Activated T-cell treated with anti-CD3 and anti-CD28 coated beads, Interleukin-2, amount 50 U/mL, for 24 hours (primary cell): ENCODE measurements at regions not wholly inside any gene's neighbourhood (a gene's known extent, or its start where the extent isn't known, plus 50 kb on each side); places are given as distances from the start of the nearest gene placed in this dataset.

Source experiments
- DNase-seq: peaks from one replicate; pipeline ENCODE4 v3.0.0-alpha.2; 2020
- H3K27ac Mint-ChIP-seq: 2 replicates; pipeline ENCODE4 v1.8.0; 2020; ENCODE audit warnings: mild to moderate bottlenecking, mixed read lengths
- H3K27me3 Mint-ChIP-seq: 2 replicates; pipeline ENCODE4 v1.8.0; 2020; ENCODE audit warnings: mixed read lengths
- H3K36me3 Mint-ChIP-seq: 2 replicates; pipeline ENCODE4 v1.8.0; 2020; ENCODE audit warnings: low read depth, mixed read lengths
- H3K4me1 Mint-ChIP-seq: 2 replicates; pipeline ENCODE4 v1.8.0; 2020; ENCODE audit warnings: low read depth, mixed read lengths
- H3K4me3 Mint-ChIP-seq: 2 replicates; pipeline ENCODE4 v1.8.0; 2020; ENCODE audit warnings: mild to moderate bottlenecking, moderate library complexity, mixed read lengths
- H3K9me3 Mint-ChIP-seq: 2 replicates; pipeline ENCODE4 v1.8.0; 2020; ENCODE audit warnings: mixed read lengths

DNA sequence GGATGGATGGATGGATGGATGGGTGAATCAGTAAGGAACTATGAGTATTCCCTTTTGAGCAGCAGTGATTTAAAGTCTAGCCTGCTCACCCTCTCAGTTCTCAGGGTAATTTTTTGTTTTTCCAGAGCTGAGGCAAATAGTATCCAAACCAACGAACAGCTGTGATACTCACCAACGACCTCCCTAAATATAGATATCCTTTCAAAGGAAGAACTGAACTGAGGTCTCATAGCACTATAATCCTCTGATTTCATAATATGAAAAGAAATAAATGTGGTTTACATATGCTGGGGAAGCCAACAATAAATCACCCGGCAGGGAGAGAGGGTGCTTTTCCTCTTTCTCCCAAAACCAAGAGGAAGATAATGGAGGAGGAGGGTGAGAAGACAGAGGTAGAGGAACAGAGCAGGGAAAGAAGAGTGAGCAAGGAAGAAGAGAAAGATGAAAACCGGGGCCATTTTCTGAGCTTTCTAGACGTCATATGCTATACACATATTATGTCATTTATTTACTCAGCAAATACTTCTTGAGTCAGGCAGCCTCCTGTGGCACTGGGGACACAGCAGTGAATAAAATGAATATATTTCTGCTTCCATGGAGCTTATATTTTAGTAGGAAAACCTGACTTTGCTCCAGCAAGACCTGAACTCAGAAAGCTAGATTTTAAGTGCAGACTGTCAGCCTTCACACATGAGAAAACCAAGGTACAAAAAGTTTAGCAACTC, 710.7 kb upstream of the TBX3 start:
- Mint-ChIP-seq H3K36me3 (no peaks in the 10 kb centered on the region), H3K27me3 (no peaks in the 10 kb centered on the region), H3K4me1 (no peaks in the 10 kb centered on the region)

DNA sequence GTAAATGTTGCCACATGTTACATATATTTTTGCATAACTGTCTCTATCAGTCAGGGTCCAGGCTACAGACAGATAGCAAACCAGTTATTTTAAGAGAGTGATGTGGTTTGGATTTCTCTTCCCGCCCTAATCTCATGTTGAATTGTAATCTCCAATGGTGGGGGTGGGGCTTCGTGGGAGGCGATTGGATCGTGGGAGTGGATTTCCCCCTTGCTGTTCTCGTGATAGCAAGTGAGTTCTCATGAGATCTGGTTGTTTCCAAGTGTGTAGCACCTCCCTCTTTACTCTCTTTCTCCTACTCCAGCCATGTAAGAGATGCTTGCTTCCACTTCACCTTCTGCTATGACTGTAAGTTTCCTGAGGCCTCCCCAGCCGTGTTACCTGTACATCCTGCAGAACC, 704.2 kb upstream of the TBX3 start:
- no peaks in the 10 kb centered on the region for H3K36me3 Mint-ChIP-seq
- H3K4me1 Mint-ChIP-seq, result no peaks in the 10 kb centered on the region
- H3K27me3 Mint-ChIP-seq, result peaks cover 3% of the 10 kb centered on the region
- no peak overlapping the region for H3K27ac Mint-ChIP-seq
- H3K9me3 Mint-ChIP-seq, result peaks cover 21% of the 10 kb centered on the region
- no peak for DNase-seq
- no peak overlapping the region for H3K4me3 Mint-ChIP-seq

More for the DNA sequence above, 710.7 kb upstream of the TBX3 start:
- DNase-seq, result no peak
- Mint-ChIP-seq H3K27ac (no peak overlapping the region), H3K4me3 (no peak overlapping the region), H3K9me3 (peaks cover 24% of the 10 kb centered on the region)

GRCh38 chr12:115387467-115387901, 703.5 kb upstream of the TBX3 start:
- no peak for DNase-seq
- peaks cover 3% of the 10 kb centered on the region for H3K27me3 Mint-ChIP-seq

DNA sequence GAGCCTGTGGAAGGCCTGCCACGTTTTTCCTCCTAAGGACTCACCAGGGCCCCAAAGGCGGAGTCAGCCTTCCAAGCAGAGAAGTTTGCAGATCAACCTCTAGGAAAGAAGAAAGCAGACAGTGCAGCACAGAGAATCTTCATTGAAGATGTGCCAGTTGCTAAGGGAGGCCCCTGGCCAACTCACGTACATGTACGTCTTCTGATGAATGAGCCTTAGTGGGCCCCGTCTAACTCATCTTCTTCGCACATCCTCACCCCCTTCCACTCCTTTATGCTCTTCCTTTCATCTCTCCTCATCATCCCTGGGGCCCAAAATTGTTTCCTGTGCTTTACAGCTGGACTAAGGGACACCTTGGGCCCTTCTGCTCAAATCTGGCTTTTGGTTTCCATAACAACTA, 703.0 kb upstream of the TBX3 start:
- no peak overlapping the region for H3K27ac Mint-ChIP-seq
- H3K27me3 Mint-ChIP-seq, result peaks cover 3% of the 10 kb centered on the region
- no peaks in the 10 kb centered on the region for H3K4me1 Mint-ChIP-seq
- no peak for DNase-seq
- H3K9me3 Mint-ChIP-seq, result peaks cover 21% of the 10 kb centered on the region
- H3K36me3 Mint-ChIP-seq, result no peaks in the 10 kb centered on the region
- no peak overlapping the region for H3K4me3 Mint-ChIP-seq

More at GRCh38 chr12:115387467-115387901, 703.5 kb upstream of the TBX3 start:
- H3K27ac Mint-ChIP-seq, result no peak overlapping the region
- no peaks in the 10 kb centered on the region for H3K4me1 Mint-ChIP-seq
- no peak overlapping the region for H3K4me3 Mint-ChIP-seq
- H3K36me3 Mint-ChIP-seq, result no peaks in the 10 kb centered on the region
- H3K9me3 Mint-ChIP-seq, result peaks cover 21% of the 10 kb centered on the region

- peaks cover 11% of the 10 kb centered on the region for H3K9me3 Mint-ChIP-seq
- DNase-seq, result no peak
- H3K27ac Mint-ChIP-seq, result no peak overlapping the region
- no peaks in the 10 kb centered on the region for H3K36me3 Mint-ChIP-seq
- no peaks in the 10 kb centered on the region for H3K4me1 Mint-ChIP-seq
- no peak overlapping the region for H3K4me3 Mint-ChIP-seq
- peaks cover 3% of the 10 kb centered on the region for H3K27me3 Mint-ChIP-seq
Measured at GRCh38 chr12:115385141-115385540, 701.2 kb upstream of the TBX3 start.

- Mint-ChIP-seq H3K4me1 (no peaks in the 10 kb centered on the region), H3K27ac (no peak overlapping the region), H3K36me3 (no peaks in the 10 kb centered on the region), H3K9me3 (peaks cover 10% of the 10 kb centered on the region), H3K4me3 (no peak overlapping the region), H3K27me3 (peaks cover 3% of the 10 kb centered on the region)
- DNase-seq, result no peak
Measured at GRCh38 chr12:115384391-115384790, 700.4 kb upstream of the TBX3 start.

GRCh38 chr12:115383668-115384067, 699.7 kb upstream of the TBX3 start:
- Mint-ChIP-seq H3K27me3 (peaks cover 3% of the 10 kb centered on the region), H3K9me3 (peaks cover 7% of the 10 kb centered on the region), H3K4me3 (no peak overlapping the region), H3K36me3 (no peaks in the 10 kb centered on the region), H3K27ac (no peak overlapping the region), H3K4me1 (no peaks in the 10 kb centered on the region)
- no peak for DNase-seq

- Mint-ChIP-seq H3K9me3 (peaks cover 3% of the 10 kb centered on the region), H3K4me1 (no peaks in the 10 kb centered on the region), H3K36me3 (no peaks in the 10 kb centered on the region), H3K27ac (no peak overlapping the region), H3K4me3 (no peak overlapping the region), H3K27me3 (peaks cover 3% of the 10 kb centered on the region)
- no peak for DNase-seq
Measured at GRCh38 chr12:115382681-115383080, 698.7 kb upstream of the TBX3 start.

- H3K27me3 Mint-ChIP-seq, result peaks cover 3% of the 10 kb centered on the region
Measured at GRCh38 chr12:115380546-115381120, 696.7 kb upstream of the TBX3 start.

DNA sequence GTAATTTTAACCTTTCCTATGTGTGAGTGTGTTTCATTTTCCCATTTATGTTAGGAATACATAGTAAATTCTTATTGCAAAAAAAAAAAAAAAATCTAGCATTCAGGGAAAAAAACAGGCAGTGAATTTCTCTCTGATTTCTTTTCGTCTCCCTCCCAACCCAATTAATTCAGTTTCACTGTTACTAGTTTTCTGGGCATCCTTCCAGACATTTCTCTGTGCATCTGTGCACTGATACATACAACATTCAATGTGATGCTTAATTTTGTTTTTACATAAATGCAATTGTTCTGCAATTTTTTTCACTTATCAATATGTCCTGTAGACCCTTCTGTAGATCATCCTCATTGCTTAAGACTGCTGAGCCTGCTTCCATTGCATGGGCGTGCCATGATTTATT, 694.3 kb upstream of the TBX3 start:
- Mint-ChIP-seq H3K4me1 (peaks cover 10% of the 10 kb centered on the region), H3K9me3 (peaks cover 4% of the 10 kb centered on the region), H3K4me3 (no peak overlapping the region), H3K36me3 (no peaks in the 10 kb centered on the region), H3K27ac (no peak overlapping the region), H3K27me3 (peaks cover under 1% of the 10 kb centered on the region)
- no peak for DNase-seq

More at GRCh38 chr12:115380546-115381120, 696.7 kb upstream of the TBX3 start:
- no peak for DNase-seq
- Mint-ChIP-seq H3K4me3 (no peak overlapping the region), H3K4me1 (peaks cover under 1% of the 10 kb centered on the region), H3K27ac (no peak overlapping the region), H3K36me3 (no peaks in the 10 kb centered on the region), H3K9me3 (no peaks in the 10 kb centered on the region)

GRCh38 chr12:115377779-115378178, 693.8 kb upstream of the TBX3 start:
- no peaks in the 10 kb centered on the region for H3K27me3 Mint-ChIP-seq
- H3K27ac Mint-ChIP-seq, result no peak overlapping the region
- H3K4me1 Mint-ChIP-seq, result peaks cover 10% of the 10 kb centered on the region
- H3K36me3 Mint-ChIP-seq, result no peaks in the 10 kb centered on the region
- DNase-seq, result no peak
- no peak overlapping the region for H3K4me3 Mint-ChIP-seq
- peaks cover 4% of the 10 kb centered on the region for H3K9me3 Mint-ChIP-seq

DNA sequence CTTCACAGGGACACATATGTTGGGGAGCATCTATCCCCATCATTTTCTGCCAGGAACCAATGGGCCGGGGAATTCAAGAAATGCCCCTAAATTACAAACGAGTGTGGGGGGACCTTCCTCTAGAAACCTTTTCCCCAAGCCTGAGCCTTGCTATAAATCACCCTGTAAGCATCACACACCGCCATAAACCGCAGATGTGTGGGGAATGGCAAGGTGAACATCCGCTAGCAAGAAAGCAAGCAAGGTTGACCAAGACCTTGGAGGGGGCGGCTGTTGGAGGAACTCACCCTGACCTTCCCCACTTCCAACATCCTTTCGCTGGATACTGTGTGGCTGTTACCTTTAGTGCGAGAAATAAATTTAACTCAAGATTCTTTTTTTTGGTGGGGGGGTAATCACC, 693.3 kb upstream of the TBX3 start:
- Mint-ChIP-seq H3K4me3 (no peak overlapping the region), H3K4me1 (peaks cover 10% of the 10 kb centered on the region), H3K9me3 (peaks cover 4% of the 10 kb centered on the region), H3K36me3 (no peaks in the 10 kb centered on the region), H3K27me3 (no peaks in the 10 kb centered on the region), H3K27ac (no peak overlapping the region)
- DNase-seq, result no peak

- Mint-ChIP-seq H3K27me3 (no peaks in the 10 kb centered on the region), H3K9me3 (peaks cover 4% of the 10 kb centered on the region), H3K4me3 (no peak overlapping the region), H3K36me3 (no peaks in the 10 kb centered on the region), H3K27ac (peak overlapping the region; percentile 24), H3K4me1 (peaks cover 10% of the 10 kb centered on the region)
- no peak for DNase-seq
Measured at GRCh38 chr12:115375186-115375991, 691.4 kb upstream of the TBX3 start.

DNA sequence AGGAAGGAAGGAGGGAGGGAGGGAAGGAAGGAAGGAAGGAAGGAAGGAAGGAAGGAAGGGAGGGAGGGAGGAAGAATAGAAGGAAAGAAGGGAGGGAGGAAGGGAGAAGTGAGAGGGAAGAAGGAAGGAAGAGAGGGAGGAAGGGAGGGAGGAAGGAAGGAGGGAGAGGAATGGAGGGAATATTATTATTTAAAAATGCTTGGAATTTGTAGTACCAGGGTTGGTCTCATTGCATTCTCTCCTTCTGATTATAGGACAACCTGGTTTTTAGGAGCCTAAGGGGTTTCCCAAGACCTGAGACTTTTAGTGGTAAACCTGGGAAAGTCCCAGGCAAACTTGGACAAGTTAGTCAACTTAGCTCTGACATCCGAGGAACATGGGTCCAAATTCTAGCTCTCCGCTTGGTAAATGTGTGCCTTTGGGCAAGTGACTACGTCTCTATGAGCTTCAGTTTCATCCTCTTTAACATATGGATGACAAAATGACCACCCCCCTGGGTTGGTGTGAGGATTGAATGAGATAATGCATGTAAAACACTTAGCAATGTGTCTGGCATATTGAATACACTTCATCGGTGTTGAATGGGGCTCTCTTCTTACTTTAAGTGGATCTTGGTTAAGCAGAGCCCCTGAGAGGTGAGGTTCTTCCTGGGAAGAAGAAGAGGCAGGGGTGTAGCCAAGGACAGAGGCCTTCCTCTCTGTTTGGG, 690.7 kb upstream of the TBX3 start:
- no peak for DNase-seq
- H3K4me1 Mint-ChIP-seq, result peaks cover 10% of the 10 kb centered on the region
- H3K27ac Mint-ChIP-seq, result peak overlapping the region; percentile 24
- H3K4me3 Mint-ChIP-seq, result no peak overlapping the region
- peaks cover 7% of the 10 kb centered on the region for H3K9me3 Mint-ChIP-seq
- H3K36me3 Mint-ChIP-seq, result no peaks in the 10 kb centered on the region
- no peaks in the 10 kb centered on the region for H3K27me3 Mint-ChIP-seq
